HG02840 (cell line): ENCODE measurements at regions not wholly inside any gene's neighbourhood (a gene's known extent, or its start where the extent isn't known, plus 50 kb on each side); places are given as distances from the start of the nearest gene placed in this dataset.

Experiments
- ATAC-seq: cut with Tn5 transposase; IDR thresholded peaks from one replicate; pipeline ENCODE4 v1.9.1; 2021; ENCODE audit warnings: mild to moderate bottlenecking, moderate library complexity, moderate number of reproducible peaks; ENCODE audit not compliant: unreplicated experiment, low FRiP score

- ATAC-seq = no peak
Observed at GRCh38 chr4:19544446-19545125, 707.1 kb upstream of the SLIT2 start.

GRCh38 chr4:19540859-19541540 lies 710.7 kb upstream of the SLIT2 start:
- ATAC-seq = no peak

- ATAC-seq = no peak
Observed at GRCh38 chr4:19539201-19539600, 712.5 kb upstream of the SLIT2 start.

- ATAC-seq = no peak
Observed at GRCh38 chr4:19534159-19534558, 717.5 kb upstream of the SLIT2 start.

GRCh38 chr4:19531906-19532848 lies 719.5 kb upstream of the SLIT2 start:
- ATAC-seq = no peak

- ATAC-seq = no peak
Observed at GRCh38 chr4:19523964-19524363, 727.7 kb upstream of the SLIT2 start.

GRCh38 chr4:19522966-19523365 lies 728.7 kb upstream of the SLIT2 start:
- no peak for ATAC-seq

- ATAC-seq = no peak
Observed at GRCh38 chr4:19520939-19521520, 730.7 kb upstream of the SLIT2 start.

GRCh38 chr4:19514276-19515070 lies 737.2 kb upstream of the SLIT2 start:
- ATAC-seq = no peak

GRCh38 chr4:19512086-19512485 lies 739.6 kb upstream of the SLIT2 start:
- no peak for ATAC-seq

GRCh38 chr4:19510993-19511392 lies 740.7 kb upstream of the SLIT2 start:
- ATAC-seq = no peak

GRCh38 chr4:19508442-19508841 lies 743.3 kb upstream of the SLIT2 start:
- no peak for ATAC-seq

GRCh38 chr4:19497705-19498104 lies 754.0 kb upstream of the SLIT2 start:
- no peak for ATAC-seq

GRCh38 chr4:19496756-19497155 lies 754.9 kb upstream of the SLIT2 start:
- no peak for ATAC-seq

GRCh38 chr4:19494961-19495360 lies 756.7 kb upstream of the SLIT2 start:
- no peak for ATAC-seq

GRCh38 chr4:19492606-19493005 lies 759.1 kb upstream of the SLIT2 start:
- no peak for ATAC-seq

- ATAC-seq = no peak
Observed at GRCh38 chr4:19486400-19486799, 765.3 kb upstream of the SLIT2 start.

- ATAC-seq = no peak
Observed at GRCh38 chr4:19478791-19479190, 772.9 kb upstream of the SLIT2 start.

- ATAC-seq = no peak
Observed at GRCh38 chr4:19473569-19473968, 778.1 kb upstream of the SLIT2 start.

GRCh38 chr4:19472666-19473065 lies 779.0 kb upstream of the SLIT2 start:
- no peak for ATAC-seq
